ENCODE measurements at regions not wholly inside any gene's neighbourhood (a gene's known extent, or its start where the extent isn't known, plus 50 kb on each side); places are given as distances from the start of the nearest gene placed in this dataset.

DNA sequence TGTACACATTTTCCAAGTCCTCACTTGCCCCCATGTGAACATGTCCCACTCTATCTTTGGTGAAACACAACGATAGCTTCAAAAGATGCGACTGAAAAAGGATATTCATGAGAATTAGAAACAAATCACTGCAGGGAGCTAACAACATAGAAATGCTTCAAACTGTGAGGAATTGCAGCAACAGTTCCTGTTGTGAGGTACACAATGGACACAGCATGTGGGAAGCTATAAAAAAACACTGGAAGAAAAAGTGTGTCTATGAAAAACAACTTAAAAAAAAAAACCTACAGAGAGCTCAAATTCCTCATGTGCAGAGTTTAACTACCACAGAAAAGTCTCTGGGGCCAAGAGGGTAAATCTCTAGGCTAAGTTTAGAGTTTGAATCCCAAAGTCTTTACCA, 51.6 kb upstream of the BLTP1 start:
- peaks cover 25% of the 10 kb centered on the region for H3K27me3 Mint-ChIP-seq (ENCODE audit: unreplicated experiment)
- TF ChIP-seq, protein P1, sequence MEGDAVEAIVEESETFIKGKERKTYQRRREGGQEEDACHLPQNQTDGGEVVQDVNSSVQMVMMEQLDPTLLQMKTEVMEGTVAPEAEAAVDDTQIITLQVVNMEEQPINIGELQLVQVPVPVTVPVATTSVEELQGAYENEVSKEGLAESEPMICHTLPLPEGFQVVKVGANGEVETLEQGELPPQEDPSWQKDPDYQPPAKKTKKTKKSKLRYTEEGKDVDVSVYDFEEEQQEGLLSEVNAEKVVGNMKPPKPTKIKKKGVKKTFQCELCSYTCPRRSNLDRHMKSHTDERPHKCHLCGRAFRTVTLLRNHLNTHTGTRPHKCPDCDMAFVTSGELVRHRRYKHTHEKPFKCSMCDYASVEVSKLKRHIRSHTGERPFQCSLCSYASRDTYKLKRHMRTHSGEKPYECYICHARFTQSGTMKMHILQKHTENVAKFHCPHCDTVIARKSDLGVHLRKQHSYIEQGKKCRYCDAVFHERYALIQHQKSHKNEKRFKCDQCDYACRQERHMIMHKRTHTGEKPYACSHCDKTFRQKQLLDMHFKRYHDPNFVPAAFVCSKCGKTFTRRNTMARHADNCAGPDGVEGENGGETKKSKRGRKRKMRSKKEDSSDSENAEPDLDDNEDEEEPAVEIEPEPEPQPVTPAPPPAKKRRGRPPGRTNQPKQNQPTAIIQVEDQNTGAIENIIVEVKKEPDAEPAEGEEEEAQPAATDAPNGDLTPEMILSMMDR (IDR thresholded peaks at IDR 0.05; ENCODE audit: unreplicated experiment) = no peak
- intact Hi-C loops (cut with micrococcal nuclease; ENCODE audit: unreplicated experiment) = no loop called here
- no peak overlapping the region for H3K4me3 Mint-ChIP-seq (ENCODE audit: low read depth, unreplicated experiment)
- H3K27ac Mint-ChIP-seq (ENCODE audit: unreplicated experiment) = no peak overlapping the region
- no peak for DNase-seq
- CTCF ChIA-PET = no interaction called here
- no peaks in the 10 kb centered on the region for H3K9me3 Mint-ChIP-seq (ENCODE audit: low read depth, unreplicated experiment)
- no TSS peak for BruUV-seq (replicated peaks)
- H3K4me1 Mint-ChIP-seq (ENCODE audit: low read depth, unreplicated experiment) = no peaks in the 10 kb centered on the region
- no peaks in the 10 kb centered on the region for H3K36me3 Mint-ChIP-seq (ENCODE audit: insufficient read depth, unreplicated experiment)

DNA sequence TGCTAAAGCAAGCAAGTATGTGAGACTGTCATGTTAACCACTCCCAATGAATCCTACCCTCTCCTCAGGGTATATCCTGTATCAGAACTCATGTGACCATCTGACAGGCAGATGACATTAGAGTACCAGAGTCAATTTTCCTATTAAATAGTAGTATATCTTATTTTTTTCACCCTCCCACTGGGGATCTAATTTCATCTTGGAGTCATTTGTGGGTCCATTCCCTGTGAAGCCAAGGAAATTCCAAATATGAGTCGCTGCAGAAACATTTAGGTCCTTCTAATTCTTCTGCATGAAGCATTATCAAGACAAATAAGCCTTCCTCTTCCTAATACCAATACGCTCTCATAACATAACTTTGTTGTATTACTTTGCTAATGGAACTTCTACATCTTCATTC, 52.2 kb upstream of the BLTP1 start:
- CTCF ChIA-PET = no interaction called here
- Mint-ChIP-seq H3K4me1 (ENCODE audit: low read depth, unreplicated experiment) (no peaks in the 10 kb centered on the region), H3K4me3 (ENCODE audit: low read depth, unreplicated experiment) (no peak overlapping the region), H3K27ac (ENCODE audit: unreplicated experiment) (no peak overlapping the region), H3K9me3 (ENCODE audit: low read depth, unreplicated experiment) (no peaks in the 10 kb centered on the region), H3K27me3 (ENCODE audit: unreplicated experiment) (peaks cover 19% of the 10 kb centered on the region), H3K36me3 (ENCODE audit: insufficient read depth, unreplicated experiment) (no peaks in the 10 kb centered on the region)
- no peak for DNase-seq
- TF ChIP-seq, protein P1 (IDR thresholded peaks at IDR 0.05; ENCODE audit: unreplicated experiment) = no peak
- no TSS peak for BruUV-seq (replicated peaks)
- intact Hi-C loops (cut with micrococcal nuclease; ENCODE audit: unreplicated experiment) = no loop called here

DNA sequence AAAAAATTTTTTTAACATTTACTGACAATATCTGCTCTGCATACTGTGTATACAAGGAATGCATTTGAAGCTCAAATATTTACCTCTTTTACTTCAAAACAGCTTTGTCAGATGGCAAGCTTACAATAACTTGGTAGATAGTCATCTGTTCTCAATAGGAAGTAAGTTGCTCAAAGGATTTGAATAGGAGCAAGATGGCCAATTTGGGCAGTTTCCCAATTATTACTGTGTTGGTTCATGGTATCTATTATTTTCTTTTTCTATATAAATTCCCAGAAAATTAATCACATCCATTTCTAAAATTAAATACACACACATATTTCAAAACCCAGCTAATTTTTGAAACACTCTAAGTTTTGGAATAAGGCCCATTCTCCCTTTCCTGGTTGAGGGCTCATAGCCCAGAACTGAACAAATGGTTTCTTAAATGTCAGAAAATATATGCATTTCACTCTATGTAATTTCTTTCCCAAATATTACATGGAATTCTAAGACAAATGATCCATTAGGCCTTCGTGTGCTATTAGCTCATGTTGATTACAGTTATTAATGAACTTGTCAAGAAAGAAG, 60.2 kb upstream of the BLTP1 start:
- CTCF ChIA-PET = interaction anchor here (1.0 kb wide), 1 partner anchor 12 kb away, joined by 3 read pairs; no protein-coding TSS in a partner anchor
- BruUV-seq (replicated peaks) = no TSS peak
- H3K4me3 Mint-ChIP-seq (ENCODE audit: low read depth, unreplicated experiment) = no peak overlapping the region
- TF ChIP-seq, protein P1 (IDR thresholded peaks at IDR 0.05; ENCODE audit: unreplicated experiment) = no peak
- intact Hi-C loops (cut with micrococcal nuclease; ENCODE audit: unreplicated experiment) = no loop called here
- H3K36me3 Mint-ChIP-seq (ENCODE audit: insufficient read depth, unreplicated experiment) = no peaks in the 10 kb centered on the region
- DNase-seq = no peak
- no peak overlapping the region for H3K27ac Mint-ChIP-seq (ENCODE audit: unreplicated experiment)
- peaks cover 21% of the 10 kb centered on the region for H3K27me3 Mint-ChIP-seq (ENCODE audit: unreplicated experiment)
- H3K4me1 Mint-ChIP-seq (ENCODE audit: low read depth, unreplicated experiment) = no peaks in the 10 kb centered on the region
- no peaks in the 10 kb centered on the region for H3K9me3 Mint-ChIP-seq (ENCODE audit: low read depth, unreplicated experiment)

DNA sequence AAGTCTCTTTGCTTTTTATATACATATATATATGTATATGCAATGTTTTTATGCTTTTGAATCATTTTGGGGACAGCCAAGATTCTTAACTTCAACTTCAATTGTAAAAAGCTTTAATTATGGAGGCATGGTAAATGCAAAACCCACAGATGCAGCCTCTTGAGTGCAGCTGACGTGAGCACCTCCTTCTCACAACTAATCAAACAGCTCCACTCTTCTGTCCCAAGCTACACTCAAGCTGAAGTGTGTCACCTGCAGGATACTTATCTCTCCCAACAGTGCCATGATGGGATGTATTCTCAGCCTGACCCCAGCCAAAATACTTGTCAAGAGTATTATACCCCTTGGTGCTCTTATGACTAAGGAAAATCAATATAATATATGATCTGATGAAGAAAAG, 60.7 kb upstream of the BLTP1 start:
- intact Hi-C loops (cut with micrococcal nuclease; ENCODE audit: unreplicated experiment) = no loop called here
- Mint-ChIP-seq H3K36me3 (ENCODE audit: insufficient read depth, unreplicated experiment) (no peaks in the 10 kb centered on the region), H3K4me3 (ENCODE audit: low read depth, unreplicated experiment) (no peak overlapping the region), H3K9me3 (ENCODE audit: low read depth, unreplicated experiment) (no peaks in the 10 kb centered on the region), H3K4me1 (ENCODE audit: low read depth, unreplicated experiment) (no peaks in the 10 kb centered on the region), H3K27ac (ENCODE audit: unreplicated experiment) (no peak overlapping the region), H3K27me3 (ENCODE audit: unreplicated experiment) (peaks cover 15% of the 10 kb centered on the region)
- BruUV-seq (replicated peaks) = no TSS peak
- CTCF ChIA-PET = interaction anchor here (0.5 to 1.0 kb wide), 2 partner anchors 13 to 1527 kb away, joined by 3 read pairs; no protein-coding TSS in a partner anchor
- no peak for DNase-seq
- TF ChIP-seq, protein P1 (IDR thresholded peaks at IDR 0.05; ENCODE audit: unreplicated experiment) = no peak

Data from Calu3 (cell line).